ENCODE measurements at regions not wholly inside any gene's neighbourhood (a gene's known extent, or its start where the extent isn't known, plus 50 kb on each side); places are given as distances from the start of the nearest gene placed in this dataset.
"Not testable (repeated sequence)": the region's sequence is repeated elsewhere in the genome, so short reads cannot be mapped to it uniquely, and the experiment has no call there.

DNA sequence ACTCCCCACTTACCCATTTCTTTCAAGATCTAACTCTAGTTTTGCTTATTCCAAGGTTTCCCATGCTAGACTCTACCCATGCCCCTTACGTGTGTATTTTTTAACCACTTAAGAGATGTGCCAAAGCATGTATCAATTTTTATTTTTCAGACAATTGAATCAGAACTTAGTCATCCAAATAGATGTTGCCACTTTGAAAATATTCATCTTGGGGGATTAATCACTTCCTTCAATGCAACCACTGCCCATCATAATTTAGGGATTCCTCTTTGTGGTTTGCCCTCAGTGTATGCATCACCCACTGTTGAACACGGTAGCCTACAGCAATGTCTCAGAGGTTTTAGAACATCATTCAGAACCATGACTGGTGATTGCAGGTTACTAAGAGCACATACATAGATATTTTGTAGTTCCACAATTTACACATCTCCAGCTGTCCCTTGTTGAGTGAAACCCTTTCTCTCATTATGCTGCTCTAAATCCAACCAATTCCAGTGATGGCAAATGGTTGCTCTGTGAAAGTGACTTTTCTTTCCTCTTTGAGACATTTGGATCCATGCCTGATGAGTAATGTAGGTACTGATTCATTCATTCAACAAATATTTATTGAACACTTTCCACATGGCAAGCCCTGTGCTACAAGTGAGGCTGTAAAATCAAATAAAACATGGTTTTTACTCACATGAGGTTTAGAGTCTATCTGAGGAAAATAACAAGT, 60.6 kb upstream of the SERP2 start:
- peak; percentile 16 for DNase-seq

DNA sequence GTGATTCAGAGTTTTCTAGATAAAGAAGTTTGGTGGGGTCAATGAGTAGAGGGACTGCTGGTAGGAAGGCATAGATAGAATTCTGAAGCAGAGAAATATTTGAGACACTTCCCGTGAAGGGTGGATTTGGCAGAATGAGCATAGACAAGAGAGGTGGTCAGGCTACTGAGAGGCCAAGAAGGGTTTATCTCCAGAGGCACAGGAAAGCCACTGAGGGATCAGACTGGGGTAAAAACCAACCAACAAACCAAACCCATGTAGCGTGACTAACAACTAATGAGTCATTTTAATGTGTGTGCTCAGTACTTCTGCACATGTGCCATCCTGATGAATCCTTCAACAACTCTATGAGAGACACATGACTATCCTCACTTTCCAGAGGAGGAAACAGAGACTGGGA, 60.0 kb upstream of the SERP2 start:
- no peak for DNase-seq

GRCh38 chr13:44314160-44314559, 59.5 kb upstream of the SERP2 start:
- DNase-seq: not testable (repeated sequence)

DNA sequence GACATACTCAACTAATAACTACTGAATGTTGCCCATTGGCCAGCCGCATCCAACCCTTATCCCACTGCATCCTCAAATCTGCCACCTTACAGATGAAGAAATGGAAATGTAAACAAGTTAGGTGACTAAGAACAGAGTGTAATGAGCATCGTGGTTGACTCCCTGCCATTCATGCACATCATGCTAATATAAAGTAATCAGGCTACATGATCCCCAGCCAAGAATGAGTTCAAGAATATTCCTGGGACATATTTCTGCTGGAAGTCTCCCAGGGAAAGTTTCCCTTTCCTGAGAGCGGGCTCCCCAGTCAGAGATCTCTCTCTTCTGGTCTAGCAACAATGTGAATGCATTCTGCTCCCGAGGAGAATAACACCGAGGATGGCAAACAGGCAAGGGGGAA, 55.9 kb upstream of the SERP2 start:
- DNase-seq: no peak

GRCh38 chr13:44318161-44318560, 55.5 kb upstream of the SERP2 start:
- DNase-seq: no peak

GRCh38 chr13:44320611-44321010, 53.0 kb upstream of the SERP2 start:
- no peak for DNase-seq

DNA sequence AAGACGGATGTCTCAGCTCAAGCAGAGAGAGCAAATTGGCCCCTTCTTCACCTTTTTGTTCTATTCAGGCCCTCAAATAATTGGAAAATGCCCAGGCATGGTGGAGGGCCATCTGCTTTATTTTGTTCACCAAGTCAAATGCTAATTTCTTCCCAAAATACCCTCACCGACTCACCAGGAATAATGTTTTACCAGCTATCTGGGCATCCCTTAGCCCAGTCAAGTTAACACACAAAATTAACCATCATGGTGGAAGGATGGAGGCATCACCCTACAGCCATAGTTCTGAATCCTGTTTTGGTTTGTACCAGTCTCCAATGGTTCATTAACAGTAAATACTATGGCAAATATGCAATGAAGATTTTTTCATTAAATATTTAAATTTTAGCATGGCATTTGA, 51.7 kb upstream of the SERP2 start:
- DNase-seq: no peak

DNA sequence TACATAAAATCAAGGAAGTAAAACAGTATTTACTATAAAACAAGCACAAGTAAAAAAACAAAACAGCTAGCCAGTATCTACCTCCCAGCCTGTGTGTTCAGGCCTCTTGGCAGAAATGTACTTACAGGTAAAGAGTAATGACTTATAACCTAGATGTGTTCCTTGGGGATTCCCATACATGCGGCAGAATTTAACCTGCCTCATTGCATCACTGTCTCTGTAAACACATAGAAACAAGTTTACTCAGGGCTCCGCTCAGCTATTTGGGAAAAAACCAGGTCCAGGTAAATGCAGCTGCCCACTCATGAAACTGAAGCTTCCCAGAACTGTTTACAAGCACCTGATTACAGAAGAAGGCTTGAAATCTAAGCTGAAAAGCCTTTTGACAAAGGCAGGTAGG, 50.7 kb upstream of the SERP2 start:
- no peak for DNase-seq

- DNase-seq: no peak
Observed at GRCh38 chr13:44323754-44324153, 49.9 kb upstream of the SERP2 start.
